ENCODE measurements at regions not wholly inside any gene's neighbourhood (a gene's known extent, or its start where the extent isn't known, plus 50 kb on each side); places are given as distances from the start of the nearest gene placed in this dataset.
"Not testable (repeated sequence)": the region's sequence is repeated elsewhere in the genome, so short reads cannot be mapped to it uniquely, and the experiment has no call there.

DNA sequence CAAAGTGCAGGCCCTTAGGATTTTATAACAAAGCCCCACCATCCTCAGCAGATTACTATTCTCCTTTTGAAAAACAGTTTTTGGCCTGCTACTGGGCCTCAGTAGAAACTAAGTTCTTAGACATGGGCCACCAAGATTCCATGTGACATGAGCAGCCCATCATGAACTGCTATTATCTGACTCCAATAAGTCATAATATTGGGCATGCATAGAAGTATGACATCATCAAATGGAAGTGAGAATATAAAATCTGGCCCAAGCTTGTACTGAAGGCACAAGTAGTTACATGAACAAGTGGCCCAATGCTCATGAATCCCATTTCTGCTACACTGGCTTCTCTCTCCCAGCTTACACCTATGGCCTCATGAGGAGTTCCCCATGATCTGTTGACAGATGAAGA lies 404.8 kb downstream of the EPHA5 start:
- DNase-seq (ENCODE audit: low read depth, low spot score): no peak

- no peak for DNase-seq (ENCODE audit: low read depth, low spot score)
Measured at GRCh38 chr4:65259296-65259695, 411.0 kb downstream of the EPHA5 start.

GRCh38 chr4:65250916-65251315 lies 419.4 kb downstream of the EPHA5 start:
- DNase-seq (ENCODE audit: low read depth, low spot score): no peak

DNA sequence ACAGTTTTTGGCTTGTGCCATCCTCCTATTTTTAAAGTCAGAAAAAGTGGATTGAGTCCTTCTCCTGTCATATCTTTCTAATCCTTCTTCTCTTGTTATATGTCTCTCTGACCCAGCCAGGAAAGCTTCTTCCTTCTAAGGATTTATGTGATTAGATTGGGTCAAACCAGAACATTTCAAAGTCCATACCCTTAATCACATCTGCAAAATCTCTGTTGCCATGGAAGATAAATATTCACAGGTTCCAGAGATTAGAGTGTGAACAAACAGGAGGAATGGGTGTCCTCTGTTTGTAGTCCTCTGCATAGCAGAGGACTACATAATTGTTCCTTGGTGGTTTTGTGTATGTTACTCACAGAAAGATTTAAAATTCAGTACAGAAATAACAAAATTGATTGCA lies 421.2 kb downstream of the EPHA5 start:
- no peak for DNase-seq (ENCODE audit: low read depth, low spot score)

DNA sequence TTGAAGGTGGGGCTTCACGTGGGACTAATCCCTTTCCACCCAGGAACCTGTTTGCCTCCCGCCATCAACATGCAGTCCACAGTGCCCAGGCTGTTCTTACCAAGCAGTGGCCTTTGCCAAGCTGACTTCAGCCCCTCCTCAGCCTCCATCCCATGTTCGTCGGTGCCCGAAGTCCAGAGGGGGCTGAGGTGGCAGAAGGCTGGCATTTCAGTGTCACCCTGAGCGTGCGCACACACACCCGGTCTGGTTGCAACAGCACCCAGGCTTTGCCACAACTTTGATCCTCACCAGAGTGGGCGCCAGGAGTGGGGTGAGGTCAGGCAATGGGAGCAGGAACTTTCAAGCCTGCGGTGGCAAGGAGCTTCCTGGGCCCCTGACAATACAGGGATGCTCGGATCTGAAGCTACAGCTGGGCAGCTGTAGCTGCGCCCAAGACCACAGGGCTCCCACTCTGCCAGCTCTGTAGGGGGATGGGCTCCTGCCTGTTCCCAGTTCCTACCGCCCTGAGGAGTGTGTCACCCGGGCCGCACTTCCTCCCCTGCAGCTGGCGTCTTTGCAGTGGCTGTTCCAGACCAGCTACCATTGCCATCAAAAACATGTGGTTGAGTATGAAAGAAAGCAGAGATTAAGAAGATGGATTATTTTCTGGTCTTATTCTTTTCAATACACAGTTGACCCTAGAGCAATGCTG lies 428.0 kb downstream of the EPHA5 start:
- DNase-seq (ENCODE audit: low read depth, low spot score): no peak

GRCh38 chr4:65241257-65241997 lies 428.9 kb downstream of the EPHA5 start:
- no peak for DNase-seq (ENCODE audit: low read depth, low spot score)

GRCh38 chr4:65234061-65234460 lies 436.2 kb downstream of the EPHA5 start:
- no peak for DNase-seq (ENCODE audit: low read depth, low spot score)

DNA sequence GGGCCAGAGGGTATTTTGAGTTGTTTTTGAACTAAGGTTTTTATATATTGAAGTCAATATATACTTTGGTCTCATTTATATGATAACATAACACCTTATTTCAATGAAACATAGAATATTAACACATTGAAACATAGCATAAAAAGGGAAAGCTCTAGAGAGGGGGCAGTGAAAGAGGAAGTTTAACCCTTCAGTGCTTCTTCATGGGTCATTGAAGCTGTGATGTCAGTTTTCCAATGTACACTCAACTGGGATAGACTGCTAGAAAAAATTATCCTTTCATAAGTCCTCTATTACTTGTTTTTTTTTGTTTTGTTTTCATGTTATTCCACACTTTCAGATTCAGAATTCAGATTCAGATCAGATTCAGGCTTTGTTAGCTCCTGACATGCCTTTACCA lies 442.7 kb downstream of the EPHA5 start:
- no peak for DNase-seq (ENCODE audit: low read depth, low spot score)

- no peak for DNase-seq (ENCODE audit: low read depth, low spot score)
Measured at GRCh38 chr4:65223601-65224000, 446.7 kb downstream of the EPHA5 start.

GRCh38 chr4:65223074-65223473 lies 447.2 kb downstream of the EPHA5 start:
- DNase-seq (ENCODE audit: low read depth, low spot score): not testable (repeated sequence)

DNA sequence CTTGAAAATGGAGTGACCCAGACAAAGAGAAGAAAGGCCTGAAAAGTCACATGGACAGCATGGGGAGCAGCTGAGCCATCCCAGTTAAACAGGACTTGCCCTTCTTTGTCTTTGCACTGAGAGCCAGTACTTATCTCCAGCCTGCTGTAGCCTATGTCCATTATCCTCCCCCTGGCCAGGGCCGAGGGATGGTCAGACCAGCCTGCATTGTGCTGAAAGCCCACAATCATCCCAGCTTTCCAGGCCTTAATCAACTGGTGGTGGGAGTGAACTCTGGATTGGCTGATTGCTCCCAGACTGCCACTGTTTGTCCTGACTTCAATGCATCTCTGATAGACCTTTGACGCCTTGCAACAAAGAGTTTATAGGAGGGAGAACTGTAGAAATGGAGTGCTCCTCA lies 453.1 kb downstream of the EPHA5 start:
- no peak for DNase-seq (ENCODE audit: low read depth, low spot score)

- DNase-seq (ENCODE audit: low read depth, low spot score): no peak
Measured at GRCh38 chr4:65202853-65203236, 467.4 kb downstream of the EPHA5 start.

DNA sequence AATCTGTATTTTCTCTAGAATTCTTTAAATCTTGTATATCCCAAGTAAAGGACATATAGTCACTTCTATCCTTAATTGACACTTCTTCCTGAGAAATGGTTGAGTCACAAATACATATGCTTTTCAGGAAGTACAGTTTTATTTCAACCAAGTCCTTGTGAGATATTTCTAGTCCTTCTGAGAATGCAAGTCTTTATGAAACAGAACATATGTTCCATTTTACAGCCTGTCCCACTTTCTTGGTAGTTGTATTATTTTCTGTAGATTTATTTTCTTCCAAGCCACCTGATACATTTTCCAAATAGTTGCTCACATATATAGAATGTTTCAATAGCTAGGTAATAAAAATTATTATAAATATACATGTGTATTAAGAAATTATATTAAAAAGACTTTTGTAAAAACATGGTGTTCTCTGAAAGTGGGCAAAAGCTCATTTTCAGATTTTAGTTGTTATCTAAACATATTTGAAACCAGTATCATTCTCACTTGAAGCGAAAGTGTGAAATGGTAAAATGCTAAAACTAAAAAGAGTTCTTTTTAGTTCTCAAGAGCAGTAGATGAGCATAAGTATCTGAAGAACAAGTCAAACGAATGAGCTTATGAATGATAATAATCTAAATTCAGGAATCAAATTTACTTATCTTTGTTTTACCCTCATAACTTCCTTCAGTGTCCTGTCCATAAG lies 468.0 kb downstream of the EPHA5 start:
- DNase-seq (ENCODE audit: low read depth, low spot score): no peak

DNA sequence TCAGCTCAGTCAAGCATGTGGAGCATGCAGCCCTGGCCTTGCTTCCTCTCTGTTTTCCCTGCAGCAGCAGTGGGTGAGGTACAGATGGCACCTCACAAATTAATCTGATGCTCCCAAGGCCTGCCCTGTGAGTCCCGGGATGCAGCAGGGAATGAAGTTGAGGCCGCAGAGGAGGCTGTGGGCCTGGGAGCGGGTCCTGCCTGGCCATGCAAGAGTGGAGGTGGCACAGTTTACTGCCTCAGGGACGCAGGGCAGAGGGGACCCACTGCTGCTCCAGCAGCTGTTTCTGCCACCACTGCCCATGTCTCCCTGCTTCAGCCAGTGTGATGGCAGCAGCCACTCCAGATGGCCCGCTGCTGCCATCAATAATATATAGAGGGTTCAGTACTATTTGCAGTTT lies 474.6 kb downstream of the EPHA5 start:
- DNase-seq (ENCODE audit: low read depth, low spot score): no peak

GRCh38 chr4:65195002-65195401 lies 475.3 kb downstream of the EPHA5 start:
- no peak for DNase-seq (ENCODE audit: low read depth, low spot score)

GRCh38 chr4:65193985-65194384 lies 476.3 kb downstream of the EPHA5 start:
- no peak for DNase-seq (ENCODE audit: low read depth, low spot score)

DNA sequence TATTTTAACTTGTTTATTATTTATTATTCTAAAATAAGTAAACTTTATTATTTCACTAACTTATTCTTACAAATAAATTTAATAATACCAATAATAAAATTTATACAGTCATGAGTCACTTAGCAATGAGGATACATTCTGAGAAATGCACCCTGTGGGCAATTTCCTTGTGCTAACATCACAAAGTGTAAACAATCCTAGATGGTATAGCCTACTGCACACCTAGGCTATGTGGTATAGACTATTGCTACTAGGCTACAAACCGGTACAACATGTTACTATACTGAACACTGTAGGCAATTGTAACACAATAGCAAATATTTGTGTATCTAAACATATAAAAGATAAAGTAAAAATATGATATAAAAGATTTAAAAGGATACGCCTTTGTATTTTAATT lies 479.5 kb downstream of the EPHA5 start:
- DNase-seq (ENCODE audit: low read depth, low spot score): no peak

DNA sequence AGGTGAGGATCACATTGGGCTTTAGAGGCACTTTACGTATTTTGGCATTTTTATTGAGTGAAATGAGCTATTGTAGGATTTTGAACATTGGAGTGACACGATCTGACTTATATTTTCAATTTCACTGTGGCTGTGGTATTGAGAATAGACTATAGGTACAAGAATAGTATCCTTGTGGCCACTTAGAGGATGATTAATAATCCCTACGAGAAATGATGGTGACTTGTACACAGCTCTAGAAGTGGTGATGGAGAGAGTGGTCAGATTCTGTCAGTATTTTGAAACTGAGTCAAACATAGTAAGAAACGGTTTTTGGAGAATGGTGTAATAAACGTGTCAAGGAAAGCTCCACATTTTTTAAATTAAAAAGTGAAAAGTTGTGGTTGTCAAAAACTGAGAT lies 494.7 kb downstream of the EPHA5 start:
- no peak for DNase-seq (ENCODE audit: low read depth, low spot score)

DNA sequence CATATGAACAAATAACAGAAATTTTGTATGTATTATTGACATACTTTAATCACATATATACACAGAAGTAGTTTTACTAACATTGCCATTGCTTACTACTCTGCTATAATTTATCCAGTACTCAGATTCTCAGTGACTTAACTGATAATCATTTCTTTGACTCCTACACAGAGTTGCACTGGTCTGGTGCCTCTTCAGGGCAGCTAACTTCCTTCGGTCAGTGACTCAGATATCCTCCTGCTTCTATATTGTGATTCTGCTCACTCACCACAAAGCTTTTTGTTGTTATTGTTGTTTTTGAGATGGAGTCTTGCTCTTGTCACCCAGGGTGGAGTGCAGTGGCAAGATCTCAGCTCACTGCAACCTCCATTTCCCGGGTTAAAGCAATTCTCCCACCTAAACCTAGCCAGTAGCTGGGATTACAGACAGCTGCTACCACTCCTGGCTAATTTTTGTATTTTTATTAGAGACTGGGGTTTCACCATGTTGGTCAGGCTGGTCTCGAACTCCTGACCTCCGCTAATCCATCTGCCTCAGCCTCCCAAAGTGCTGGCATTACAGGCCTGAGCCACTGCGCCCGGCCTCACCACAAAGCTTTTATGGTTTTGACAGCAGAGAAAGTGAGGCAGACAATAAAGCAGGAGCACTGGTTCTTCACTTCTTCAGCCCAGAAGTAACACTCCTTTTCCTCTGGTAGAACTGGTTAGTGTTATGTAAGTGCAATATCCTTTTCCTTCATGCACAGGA lies 499.3 kb downstream of the EPHA5 start:
- no peak for DNase-seq (ENCODE audit: low read depth, low spot score)

DNA sequence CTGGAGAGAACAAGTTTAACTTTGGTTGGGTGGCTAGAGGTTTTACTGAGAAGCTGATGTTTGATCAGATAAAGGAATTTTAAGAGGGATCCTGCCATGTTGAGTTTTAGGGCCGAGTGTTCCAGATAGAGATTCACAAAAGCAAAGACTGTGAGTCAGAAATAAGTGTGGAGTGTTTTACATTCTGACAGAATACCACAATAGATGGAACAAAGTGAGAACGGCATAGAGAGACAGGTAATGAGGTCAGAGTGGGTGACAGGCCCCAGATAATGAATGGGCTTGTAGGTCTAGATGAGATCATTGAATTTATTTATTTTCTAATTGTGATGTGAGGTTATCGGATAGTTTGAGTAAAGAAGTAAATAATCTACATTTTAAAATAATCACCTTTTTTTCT lies 502.6 kb downstream of the EPHA5 start:
- no peak for DNase-seq (ENCODE audit: low read depth, low spot score)

DNA sequence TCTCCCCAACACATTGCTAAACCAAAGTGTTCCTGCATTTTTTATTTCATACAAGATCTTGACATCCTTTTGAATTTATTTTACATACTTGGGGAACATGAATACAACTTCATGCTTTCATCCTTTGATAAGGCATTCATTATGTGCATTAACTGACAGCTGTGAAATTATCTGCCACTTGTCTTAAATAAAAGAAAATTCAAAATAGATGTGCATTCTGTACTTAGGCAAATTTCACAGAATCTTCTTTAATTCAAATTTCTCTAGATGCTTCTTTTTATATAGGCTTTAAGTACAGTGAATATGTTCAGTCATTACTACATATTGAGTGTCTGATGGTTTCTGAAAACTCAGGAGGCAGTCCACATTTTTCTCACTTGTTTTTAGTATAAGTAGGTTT lies 518.1 kb downstream of the EPHA5 start:
- DNase-seq (ENCODE audit: low read depth, low spot score): no peak

- DNase-seq (ENCODE audit: low read depth, low spot score): no peak
Measured at GRCh38 chr4:65139998-65140397, 530.3 kb downstream of the EPHA5 start.
